NCI-H345 (cell line): ENCODE measurements at regions not wholly inside any gene's neighbourhood (a gene's known extent, or its start where the extent isn't known, plus 50 kb on each side); places are given as distances from the start of the nearest gene placed in this dataset.

Experiments
- DNase-seq: peaks from one replicate; lab custom pipeline; 2025; lab: John Stamatoyannopoulos, UW

- DNase-seq, result no peak
Observed at GRCh38 chr3:193987186-193987585, 148.8 kb upstream of the HES1 start.

- DNase-seq, result no peak
Observed at GRCh38 chr3:193989186-193989585, 146.8 kb upstream of the HES1 start.

- no peak for DNase-seq
Observed at GRCh38 chr3:193991666-193992424, 144.1 kb upstream of the HES1 start.

DNA sequence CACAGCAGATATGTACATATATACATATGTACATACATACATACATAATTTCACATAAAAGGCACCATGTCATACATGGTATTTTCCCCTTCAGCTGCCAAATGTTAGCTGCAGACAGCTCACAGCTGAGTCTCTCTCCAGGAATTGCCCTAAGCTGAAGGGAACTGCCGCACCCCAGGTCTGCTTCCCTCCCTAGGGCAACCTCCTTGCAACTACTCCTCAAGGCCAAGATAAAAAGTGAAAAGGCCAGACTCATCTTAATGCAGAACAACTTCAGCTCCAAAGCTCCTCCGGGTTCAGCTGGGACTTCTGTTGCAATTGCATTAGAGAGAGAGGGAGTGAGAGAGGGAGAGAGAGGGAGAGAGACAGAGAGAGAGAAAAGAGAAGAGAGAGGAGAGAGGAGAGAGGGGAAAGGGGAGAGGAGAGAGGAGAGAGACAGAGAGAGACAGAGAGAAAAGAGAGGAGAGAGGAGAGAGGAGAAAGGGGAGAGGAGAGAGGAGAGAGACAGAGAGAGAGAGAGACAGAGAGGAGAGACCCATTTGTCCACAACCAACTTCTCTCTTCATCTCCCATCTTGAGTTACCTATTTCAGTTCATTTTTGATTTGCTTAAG lies 143.4 kb upstream of the HES1 start:
- DNase-seq, result no peak

GRCh38 chr3:193996221-193996620 lies 139.7 kb upstream of the HES1 start:
- DNase-seq, result no peak

- DNase-seq, result no peak
Observed at GRCh38 chr3:193996641-193997089, 139.3 kb upstream of the HES1 start.

DNA sequence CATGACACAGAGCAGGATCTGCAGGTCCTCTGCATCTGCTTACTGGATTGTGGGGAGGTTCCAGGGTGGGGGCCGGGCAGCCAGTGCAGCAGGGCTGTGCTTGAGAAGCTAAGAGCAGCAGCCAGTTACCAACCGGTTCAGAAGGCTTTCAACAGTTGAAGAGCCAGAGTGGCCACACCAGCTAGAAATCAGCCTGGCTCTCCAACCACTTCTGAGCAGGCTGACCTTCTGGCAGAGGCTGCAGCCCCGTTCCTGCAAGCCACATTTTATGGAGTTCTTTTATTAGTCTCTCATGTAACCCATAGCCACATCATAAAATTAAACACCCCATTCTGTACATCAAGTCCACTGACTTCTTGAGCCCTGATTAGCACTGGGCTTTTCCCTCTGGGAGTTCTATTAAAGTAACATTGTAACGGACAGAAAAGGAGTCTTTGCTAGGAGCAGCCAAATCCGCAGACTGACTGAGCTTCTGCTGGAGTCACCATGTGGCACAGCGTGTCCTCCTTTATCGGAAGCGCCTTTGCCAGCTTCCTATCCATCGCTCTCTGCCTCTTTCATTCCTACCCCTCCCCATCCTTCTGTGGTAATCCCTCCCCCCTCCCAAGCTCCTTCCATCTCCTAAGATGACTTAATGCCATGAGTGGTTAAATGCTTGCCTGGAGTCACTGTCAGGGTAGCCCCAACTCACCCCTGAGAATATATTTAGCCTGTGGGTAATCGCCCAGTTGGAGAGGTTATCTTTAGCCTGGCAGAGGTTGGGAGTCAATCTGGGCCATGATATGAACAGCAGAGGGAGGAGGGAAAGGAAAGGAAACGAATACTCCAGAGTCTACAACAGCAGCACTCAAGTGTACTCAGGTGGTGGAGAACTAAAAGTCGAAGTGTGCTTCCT lies 138.5 kb upstream of the HES1 start:
- DNase-seq, result no peak

- no peak for DNase-seq
Observed at GRCh38 chr3:193998123-193998448, 137.9 kb upstream of the HES1 start.

DNA sequence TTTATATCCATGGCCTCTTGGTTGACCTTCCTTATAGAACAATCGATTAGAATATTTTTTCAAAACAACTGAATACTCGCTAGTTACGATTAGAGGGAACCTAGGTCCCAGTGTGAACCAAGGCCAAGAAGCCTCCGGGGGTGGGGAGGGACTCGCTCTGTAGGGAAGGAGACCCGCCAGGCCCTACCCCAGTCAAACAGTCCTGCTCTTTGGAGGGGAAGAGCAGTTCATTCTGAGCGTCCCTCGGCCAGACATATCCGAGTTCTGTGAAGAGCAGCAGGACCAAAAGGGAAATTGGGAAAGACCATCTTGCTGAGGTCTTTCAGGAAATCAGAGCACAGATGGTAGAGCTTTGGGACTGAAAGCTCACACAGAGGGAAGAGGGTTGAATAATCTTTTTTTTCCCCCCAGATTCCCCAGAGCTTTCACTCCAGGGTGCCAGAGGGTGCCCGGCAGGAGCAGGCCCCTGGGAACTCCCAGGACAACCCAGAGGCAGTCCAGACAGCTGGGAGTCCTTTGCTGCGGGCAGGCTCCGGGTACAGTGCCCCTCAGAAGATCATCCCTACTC lies 137.2 kb upstream of the HES1 start:
- no peak for DNase-seq

- no peak for DNase-seq
Observed at GRCh38 chr3:194000100-194000499, 135.8 kb upstream of the HES1 start.

GRCh38 chr3:194000712-194001111 lies 135.2 kb upstream of the HES1 start:
- DNase-seq, result no peak

DNA sequence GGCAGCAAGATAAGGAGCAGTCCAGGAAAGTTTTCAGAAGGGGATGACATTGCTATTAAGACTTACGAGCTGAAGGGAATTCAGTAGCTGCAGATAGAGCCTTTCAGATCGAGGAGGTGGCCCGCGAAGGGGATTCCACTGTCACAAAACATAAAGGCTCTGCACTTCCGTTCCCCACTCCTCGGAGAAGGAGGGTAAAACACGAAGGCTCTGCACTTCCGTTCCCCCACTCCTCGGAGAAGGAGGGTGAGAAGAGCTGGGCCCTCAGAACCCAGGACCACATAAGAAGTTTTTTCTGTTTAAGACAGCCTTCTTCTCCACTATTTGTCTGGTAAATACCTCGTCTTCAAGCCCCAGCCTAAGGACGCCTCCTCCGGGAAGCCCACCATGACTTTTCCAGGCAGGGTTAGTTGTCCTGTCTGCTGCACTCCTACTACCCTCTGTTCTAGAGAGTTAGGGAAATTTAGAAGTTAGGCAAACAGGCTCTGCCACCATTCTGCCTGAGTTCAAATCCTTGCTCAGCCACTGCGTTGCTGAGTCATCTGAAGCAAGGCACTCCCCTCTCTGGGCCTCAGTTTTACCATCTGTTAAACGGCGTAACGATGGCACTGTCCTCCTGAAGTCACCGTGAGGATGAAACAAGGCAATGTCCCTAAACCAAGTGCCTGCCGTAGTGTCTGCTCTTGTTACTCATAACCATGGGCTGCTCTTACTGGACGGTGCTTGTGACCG lies 134.1 kb upstream of the HES1 start:
- DNase-seq, result no peak

DNA sequence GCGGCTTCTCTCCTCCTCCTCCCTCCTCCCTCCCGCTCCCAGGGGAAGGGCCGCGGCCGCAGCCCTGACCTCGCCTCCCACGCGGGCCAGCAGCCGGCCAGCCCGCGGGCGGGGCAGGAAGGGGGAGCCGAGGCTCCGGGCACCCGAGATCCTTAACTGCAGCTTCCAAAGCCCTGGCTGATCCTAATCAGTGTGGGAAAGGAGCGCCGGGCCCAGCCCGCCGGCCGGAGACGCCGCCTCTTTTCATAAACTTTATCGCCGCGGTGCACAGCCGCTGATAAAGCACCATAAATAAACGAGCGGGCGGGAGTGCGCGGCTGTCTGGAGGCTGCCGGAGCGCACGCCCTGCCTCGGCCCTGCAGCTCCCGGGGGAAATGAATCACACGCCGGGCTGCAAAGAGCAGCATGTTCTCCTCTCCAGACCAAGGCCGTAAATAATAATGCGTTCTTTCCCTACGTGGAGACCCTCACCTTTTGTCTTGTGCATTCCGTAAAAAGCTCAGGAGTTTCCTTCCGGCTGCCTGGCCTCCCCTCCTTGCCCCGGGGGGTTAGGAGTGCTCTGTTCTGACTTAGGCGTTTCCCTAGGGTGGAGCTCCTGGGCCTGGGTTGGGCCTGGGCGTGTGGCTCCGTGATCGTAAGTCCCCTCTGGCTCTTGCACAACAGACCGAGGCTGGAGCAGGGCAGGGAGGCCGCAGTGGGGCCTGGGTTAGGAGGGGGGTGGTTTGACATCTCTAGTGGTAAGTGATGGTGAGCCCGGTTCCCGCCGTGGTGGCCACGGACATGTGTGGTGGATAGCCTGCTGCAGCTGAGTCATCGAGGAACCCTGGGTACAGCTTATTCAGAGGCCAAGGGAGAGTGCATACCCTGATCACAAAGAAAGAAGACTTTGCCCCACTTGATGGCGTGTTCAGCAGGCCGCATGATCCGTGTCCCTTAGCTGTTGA lies 132.6 kb upstream of the HES1 start:
- DNase-seq, result peak; percentile 58

DNA sequence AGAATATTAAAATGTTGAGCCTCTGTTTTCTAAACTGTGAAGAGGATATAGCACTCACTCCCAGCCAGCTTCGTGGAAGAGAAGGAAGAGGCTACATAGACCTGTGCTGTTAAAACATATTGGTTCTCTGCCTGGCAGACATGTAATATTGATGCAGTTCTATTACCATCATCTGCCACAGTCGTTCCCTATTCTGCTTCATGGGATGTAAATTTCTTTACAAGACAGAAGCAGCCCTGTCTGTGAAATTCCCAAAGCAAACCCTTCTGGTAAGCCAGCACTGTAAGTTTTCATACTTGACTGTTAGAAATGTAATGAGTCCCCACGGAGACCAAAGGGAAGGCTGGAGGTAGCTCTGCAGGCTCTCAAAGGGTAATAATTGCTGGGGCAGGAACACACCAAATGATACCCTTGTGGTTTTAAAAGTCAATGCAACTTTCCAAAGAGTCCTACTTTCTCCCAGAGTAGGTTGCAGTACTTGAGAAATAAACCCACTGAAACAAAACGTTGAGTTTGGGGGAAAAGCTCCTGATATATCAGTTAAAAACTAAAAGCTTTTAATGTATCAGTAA lies 129.9 kb upstream of the HES1 start:
- DNase-seq, result no peak

GRCh38 chr3:194007592-194008337 lies 128.2 kb upstream of the HES1 start:
- DNase-seq, result peak; percentile 75

- no peak for DNase-seq
Observed at GRCh38 chr3:194009019-194009418, 126.9 kb upstream of the HES1 start.

- DNase-seq, result no peak
Observed at GRCh38 chr3:194009892-194010533, 125.9 kb upstream of the HES1 start.

DNA sequence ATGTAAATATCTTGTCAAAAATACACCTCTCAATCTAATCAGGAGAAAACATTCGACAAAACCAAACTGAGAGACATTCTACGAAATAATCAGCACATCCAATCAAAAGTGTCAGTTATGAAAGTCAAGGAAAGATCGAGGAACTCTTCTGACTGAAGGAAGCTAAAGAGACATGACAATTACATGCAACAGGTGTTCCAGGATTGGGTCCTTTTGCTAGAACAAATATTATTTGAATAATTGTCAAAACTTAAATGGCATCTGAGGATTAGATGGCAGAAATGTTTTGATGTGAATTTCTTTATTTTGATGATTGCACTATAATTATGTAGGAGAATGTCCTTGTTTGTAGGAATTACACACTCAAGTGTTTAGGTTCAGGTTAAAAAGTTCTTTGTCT lies 124.1 kb upstream of the HES1 start:
- no peak for DNase-seq

DNA sequence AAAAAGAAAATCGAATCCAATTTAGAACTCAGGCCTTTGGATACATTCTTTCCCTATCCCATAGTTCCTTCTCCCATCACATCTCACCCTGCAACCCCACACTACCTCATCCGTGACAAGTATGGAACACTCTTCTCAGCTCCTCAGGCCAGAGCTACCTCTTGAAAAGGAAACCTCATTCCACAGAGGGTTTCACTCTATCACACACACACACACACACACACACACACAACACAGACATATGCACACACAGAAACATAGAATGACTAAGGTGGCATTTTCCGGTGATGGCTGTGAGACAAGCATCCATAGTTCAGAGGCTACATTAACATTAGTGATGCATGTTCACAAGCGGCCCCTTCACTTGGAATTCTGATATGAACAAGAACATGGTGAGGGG lies 122.0 kb upstream of the HES1 start:
- DNase-seq, result no peak
